ENCODE measurements at regions not wholly inside any gene's neighbourhood (a gene's known extent, or its start where the extent isn't known, plus 50 kb on each side); places are given as distances from the start of the nearest gene placed in this dataset.

DNA sequence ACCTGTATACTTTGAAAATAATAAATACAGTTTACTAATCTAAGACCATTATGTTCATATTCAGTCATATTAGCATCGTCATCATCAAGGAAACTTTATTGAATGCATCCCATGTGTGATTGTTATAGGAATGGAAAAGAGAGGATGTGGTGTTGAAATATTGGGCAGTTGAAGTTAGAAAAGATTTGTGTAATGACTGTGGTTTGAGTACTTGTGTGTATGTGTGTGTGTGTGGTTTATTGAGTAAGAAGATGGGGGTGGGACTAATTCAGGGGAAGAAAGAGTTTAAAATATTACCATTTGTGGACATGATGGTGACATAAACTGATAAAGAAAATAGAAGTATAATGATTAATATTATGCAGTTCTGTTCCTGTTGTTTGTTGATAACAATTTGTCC lies 238.7 kb upstream of the SEL1L start:
- TF ChIP-seq, protein P1, sequence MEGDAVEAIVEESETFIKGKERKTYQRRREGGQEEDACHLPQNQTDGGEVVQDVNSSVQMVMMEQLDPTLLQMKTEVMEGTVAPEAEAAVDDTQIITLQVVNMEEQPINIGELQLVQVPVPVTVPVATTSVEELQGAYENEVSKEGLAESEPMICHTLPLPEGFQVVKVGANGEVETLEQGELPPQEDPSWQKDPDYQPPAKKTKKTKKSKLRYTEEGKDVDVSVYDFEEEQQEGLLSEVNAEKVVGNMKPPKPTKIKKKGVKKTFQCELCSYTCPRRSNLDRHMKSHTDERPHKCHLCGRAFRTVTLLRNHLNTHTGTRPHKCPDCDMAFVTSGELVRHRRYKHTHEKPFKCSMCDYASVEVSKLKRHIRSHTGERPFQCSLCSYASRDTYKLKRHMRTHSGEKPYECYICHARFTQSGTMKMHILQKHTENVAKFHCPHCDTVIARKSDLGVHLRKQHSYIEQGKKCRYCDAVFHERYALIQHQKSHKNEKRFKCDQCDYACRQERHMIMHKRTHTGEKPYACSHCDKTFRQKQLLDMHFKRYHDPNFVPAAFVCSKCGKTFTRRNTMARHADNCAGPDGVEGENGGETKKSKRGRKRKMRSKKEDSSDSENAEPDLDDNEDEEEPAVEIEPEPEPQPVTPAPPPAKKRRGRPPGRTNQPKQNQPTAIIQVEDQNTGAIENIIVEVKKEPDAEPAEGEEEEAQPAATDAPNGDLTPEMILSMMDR (IDR thresholded peaks at IDR 0.05), result no peak
- TF ChIP-seq POLR2AphosphoS5 (IDR thresholded peaks at IDR 0.05; ENCODE audit: low read depth, low read length) (no peak), SIN3A (IDR thresholded peaks at IDR 0.05; ENCODE audit: borderline replicate concordance, insufficient read depth, low read depth, low read length) (no peak)
